IPS-18c (cell line): ENCODE measurements at regions not wholly inside any gene's neighbourhood (a gene's known extent, or its start where the extent isn't known, plus 50 kb on each side); places are given as distances from the start of the nearest gene placed in this dataset.
"Not testable (repeated sequence)": the region's sequence is repeated elsewhere in the genome, so short reads cannot be mapped to it uniquely, and the experiment has no call there.

Experiments used
- H3K4me3 ChIP-seq: 2 replicates; pipeline ENCODE4 v1.7.0; 2013; ENCODE audit warnings: low read depth, mild to moderate bottlenecking, low read length, moderate library complexity; ENCODE audit not compliant: insufficient read depth
- H3K9me3 ChIP-seq: one replicate; pipeline ENCODE4 v1.6.1; 2013; ENCODE audit warnings: mild to moderate bottlenecking, low read length, moderate library complexity; ENCODE audit not compliant: control insufficient read depth, insufficient read depth

GRCh38 chr1:223041481-223041880, 101.6 kb downstream of the TLR5 start:
- Histone ChIP-seq H3K9me3 (no peaks in the 10 kb centered on the region), H3K4me3 (no peak overlapping the region; the same call in 1 of the 2 replicates)

- H3K9me3 ChIP-seq, result no peaks in the 10 kb centered on the region
These were observed 97.7 kb downstream of the TLR5 start for GRCh38 chr1:223045164-223045957.

GRCh38 chr1:223046011-223046410, 97.0 kb downstream of the TLR5 start:
- H3K9me3 ChIP-seq, result no peaks in the 10 kb centered on the region
- H3K4me3 ChIP-seq, result no peak overlapping the region

More at GRCh38 chr1:223045164-223045957, 97.7 kb downstream of the TLR5 start:
- no peak overlapping the region for H3K4me3 ChIP-seq

DNA sequence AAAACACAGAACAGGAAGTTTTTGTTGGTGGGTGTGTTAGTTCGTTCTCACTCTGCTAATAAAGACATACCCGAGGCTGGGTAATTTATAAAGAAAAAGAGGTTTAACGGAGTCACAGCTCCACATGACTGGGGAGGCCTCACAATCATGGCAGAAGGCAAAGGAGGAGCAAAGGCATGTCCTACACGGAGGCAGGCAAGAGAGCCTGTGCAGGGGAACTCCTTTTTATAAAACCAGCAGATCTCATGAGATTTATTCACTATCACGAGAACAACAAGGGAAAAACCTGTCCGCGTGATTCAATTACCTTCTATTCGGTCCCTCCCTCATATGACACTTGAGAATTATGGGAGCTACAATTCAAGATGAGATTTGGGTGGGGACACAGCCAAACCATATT, 96.6 kb downstream of the TLR5 start:
- H3K9me3 ChIP-seq, H3K4me3 ChIP-seq: not testable (repeated sequence)

DNA sequence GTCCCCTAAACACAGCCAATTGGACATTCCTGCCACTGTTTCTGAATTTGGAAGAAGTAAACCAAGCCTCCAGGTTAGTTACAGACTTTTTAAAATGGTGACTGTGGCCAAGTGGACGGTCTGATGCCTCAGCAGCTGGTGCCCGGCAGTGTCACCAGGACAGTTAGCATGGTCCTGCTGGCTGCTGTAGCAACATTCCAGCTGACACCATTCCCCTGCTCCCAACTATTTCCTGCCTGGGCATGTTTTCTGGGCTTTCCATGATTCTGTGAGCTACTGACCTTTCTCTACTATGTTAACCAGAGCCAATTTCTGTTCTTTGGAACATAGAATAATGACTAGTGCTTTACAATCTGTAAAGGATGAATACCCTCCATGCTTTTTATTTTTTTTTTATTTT, 95.0 kb downstream of the TLR5 start:
- Histone ChIP-seq H3K4me3 (no peak overlapping the region), H3K9me3 (no peaks in the 10 kb centered on the region)

DNA sequence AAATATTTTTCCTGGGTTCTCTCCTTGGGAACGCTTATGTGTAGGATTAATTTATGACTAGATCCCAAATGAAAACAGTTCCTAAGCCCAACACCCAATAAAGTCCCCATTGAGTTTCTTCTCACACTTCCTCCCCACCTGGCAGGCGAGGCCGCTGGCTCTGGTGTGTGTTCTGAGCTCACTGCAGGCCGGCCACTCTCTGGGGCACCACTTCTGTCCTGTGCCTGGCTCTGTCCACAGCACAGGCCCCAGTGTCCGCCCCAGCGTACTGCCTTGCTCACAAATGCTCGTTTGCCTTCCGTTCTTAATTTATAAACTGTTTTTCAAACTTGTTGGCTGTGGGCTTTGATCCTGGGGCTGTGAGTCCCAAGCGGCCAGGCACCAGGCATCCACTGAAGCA, 90.6 kb downstream of the TLR5 start:
- H3K4me3 ChIP-seq, result no peak overlapping the region
- no peaks in the 10 kb centered on the region for H3K9me3 ChIP-seq

GRCh38 chr1:223052931-223053330, 90.1 kb downstream of the TLR5 start:
- H3K4me3 ChIP-seq, result no peak overlapping the region
- no peaks in the 10 kb centered on the region for H3K9me3 ChIP-seq

- no peak overlapping the region for H3K4me3 ChIP-seq
- no peaks in the 10 kb centered on the region for H3K9me3 ChIP-seq
These were observed 86.2 kb downstream of the TLR5 start for GRCh38 chr1:223056802-223057201.

GRCh38 chr1:223057569-223058093, 85.4 kb downstream of the TLR5 start:
- Histone ChIP-seq H3K9me3 (no peaks in the 10 kb centered on the region), H3K4me3 (no peak overlapping the region)
